HEK293T (cell line): ENCODE measurements at regions not wholly inside any gene's neighbourhood (a gene's known extent, or its start where the extent isn't known, plus 50 kb on each side); places are given as distances from the start of the nearest gene placed in this dataset.
"Not testable (repeated sequence)": the region's sequence is repeated elsewhere in the genome, so short reads cannot be mapped to it uniquely, and the experiment has no call there.

Source experiments
- ARNT ChIP-seq: fragments of 450-650 bp; IDR thresholded peaks from 2 replicates; pipeline ENCODE4 v1.6.1; 2017; ENCODE audit warnings: mild to moderate bottlenecking
- CTBP1 ChIP-seq: fragments of 450-650 bp; IDR thresholded peaks from 2 replicates; pipeline ENCODE4 v1.6.1; 2016; ENCODE audit warnings: borderline replicate concordance
- FOXK2 ChIP-seq: fragments of 450-650 bp; IDR thresholded peaks from 2 replicates; pipeline ENCODE4 v1.6.1; 2016; ENCODE audit warnings: mild to moderate bottlenecking
- FOXM1 ChIP-seq: fragments of 450-650 bp; IDR thresholded peaks from 2 replicates; pipeline ENCODE4 v1.6.1; 2017; ENCODE audit warnings: mild to moderate bottlenecking, borderline replicate concordance
- L3MBTL2 ChIP-seq: fragments of 450-650 bp; conservative IDR thresholded peaks from 2 replicates; pipeline ENCODE4 v1.6.1; 2016; ENCODE audit warnings: mild to moderate bottlenecking
- LEF1 ChIP-seq: fragments of 450-650 bp; IDR thresholded peaks from 2 replicates; pipeline ENCODE4 v1.6.1; 2017; ENCODE audit warnings: mild to moderate bottlenecking, borderline replicate concordance
- SP1 ChIP-seq: fragments of 450-650 bp; IDR thresholded peaks from 2 replicates; pipeline ENCODE4 v1.6.1; 2017
- SUZ12 ChIP-seq: fragments of 450-650 bp; IDR thresholded peaks from 2 replicates; pipeline ENCODE4 v1.6.1; 2016; ENCODE audit warnings: mild to moderate bottlenecking
- TARDBP ChIP-seq: fragments of 450-650 bp; IDR thresholded peaks from 2 replicates; pipeline ENCODE4 v1.6.1; 2016
- TF ChIP-seq, protein P1 (sequence below): fragments of 450-650 bp; IDR thresholded peaks from 2 replicates; pipeline ENCODE4 v1.6.1; 2016

DNA sequence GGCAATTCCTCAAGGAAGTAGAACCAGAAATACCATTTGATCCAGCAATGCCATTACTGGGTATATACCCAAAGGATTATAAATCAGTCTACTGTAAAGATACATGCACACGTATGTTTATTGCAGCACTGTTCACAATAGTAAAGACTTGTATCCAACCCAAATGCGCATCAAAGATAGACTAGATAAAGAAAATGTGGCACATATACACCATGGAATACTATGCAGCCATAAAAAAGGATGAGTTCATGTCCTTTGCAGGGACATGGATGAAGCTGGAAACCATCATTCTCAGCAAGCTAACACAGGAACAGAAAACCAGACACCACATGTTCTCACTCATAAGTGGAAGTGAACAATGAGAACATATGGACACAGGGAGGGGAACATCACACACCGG lies 130.0 kb upstream of the HS3ST4 start:
- TF ChIP-seq CTBP1, SUZ12, SP1, TARDBP, FOXM1, LEF1, FOXK2, L3MBTL2, ARNT: not testable (repeated sequence)
- TF ChIP-seq, protein P1, sequence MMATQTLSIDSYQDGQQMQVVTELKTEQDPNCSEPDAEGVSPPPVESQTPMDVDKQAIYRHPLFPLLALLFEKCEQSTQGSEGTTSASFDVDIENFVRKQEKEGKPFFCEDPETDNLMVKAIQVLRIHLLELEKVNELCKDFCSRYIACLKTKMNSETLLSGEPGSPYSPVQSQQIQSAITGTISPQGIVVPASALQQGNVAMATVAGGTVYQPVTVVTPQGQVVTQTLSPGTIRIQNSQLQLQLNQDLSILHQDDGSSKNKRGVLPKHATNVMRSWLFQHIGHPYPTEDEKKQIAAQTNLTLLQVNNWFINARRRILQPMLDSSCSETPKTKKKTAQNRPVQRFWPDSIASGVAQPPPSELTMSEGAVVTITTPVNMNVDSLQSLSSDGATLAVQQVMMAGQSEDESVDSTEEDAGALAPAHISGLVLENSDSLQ, result not testable (repeated sequence)
